ENCODE measurements at regions not wholly inside any gene's neighbourhood (a gene's known extent, or its start where the extent isn't known, plus 50 kb on each side); places are given as distances from the start of the nearest gene placed in this dataset.
"Not testable (repeated sequence)": the region's sequence is repeated elsewhere in the genome, so short reads cannot be mapped to it uniquely, and the experiment has no call there.

GRCh38 chr3:110504401-110504800 lies 567.2 kb upstream of the NECTIN3 start:
- no peak for DNase-seq (ENCODE audit: low read depth in 4 of 4, low spot score in 3 of 4)

GRCh38 chr3:110504901-110505300 lies 566.7 kb upstream of the NECTIN3 start:
- no peak for DNase-seq (ENCODE audit: low read depth in 4 of 4, low spot score in 3 of 4)

- DNase-seq (ENCODE audit: low read depth in 4 of 4, low spot score in 3 of 4), result no peak
These were observed 564.7 kb upstream of the NECTIN3 start for GRCh38 chr3:110506890-110507289.

GRCh38 chr3:110507570-110507969 lies 564.0 kb upstream of the NECTIN3 start:
- not testable (repeated sequence) for DNase-seq (ENCODE audit: low read depth in 4 of 4, low spot score in 3 of 4)

GRCh38 chr3:110512961-110513360 lies 558.7 kb upstream of the NECTIN3 start:
- no peak for DNase-seq (ENCODE audit: low read depth in 4 of 4, low spot score in 3 of 4)

GRCh38 chr3:110518031-110518430 lies 553.6 kb upstream of the NECTIN3 start:
- no peak for DNase-seq (ENCODE audit: low read depth in 4 of 4, low spot score in 3 of 4)

- no peak for DNase-seq (ENCODE audit: low read depth in 4 of 4, low spot score in 3 of 4)
These were observed 552.5 kb upstream of the NECTIN3 start for GRCh38 chr3:110519071-110519470.

GRCh38 chr3:110521019-110521418 lies 550.6 kb upstream of the NECTIN3 start:
- no peak for DNase-seq (ENCODE audit: low read depth in 4 of 4, low spot score in 3 of 4)

GRCh38 chr3:110525558-110526064 lies 546.0 kb upstream of the NECTIN3 start:
- DNase-seq (ENCODE audit: low read depth in 4 of 4, low spot score in 3 of 4), result not testable (repeated sequence)

- no peak for DNase-seq (ENCODE audit: low read depth in 4 of 4, low spot score in 3 of 4)
These were observed 544.6 kb upstream of the NECTIN3 start for GRCh38 chr3:110526777-110527727.

GRCh38 chr3:110528305-110529121 lies 543.1 kb upstream of the NECTIN3 start:
- no peak for DNase-seq (ENCODE audit: low read depth in 4 of 4, low spot score in 3 of 4)

- no peak for DNase-seq (ENCODE audit: low read depth in 4 of 4, low spot score in 3 of 4)
These were observed 540.7 kb upstream of the NECTIN3 start for GRCh38 chr3:110530902-110531301.

GRCh38 chr3:110533089-110533488 lies 538.5 kb upstream of the NECTIN3 start:
- no peak for DNase-seq (ENCODE audit: low read depth in 4 of 4, low spot score in 3 of 4)

- no peak for DNase-seq (ENCODE audit: low read depth in 4 of 4, low spot score in 3 of 4)
These were observed 529.0 kb upstream of the NECTIN3 start for GRCh38 chr3:110542552-110543150.

- DNase-seq (ENCODE audit: low read depth in 4 of 4, low spot score in 3 of 4), result no peak
These were observed 526.9 kb upstream of the NECTIN3 start for GRCh38 chr3:110544730-110545129.

GRCh38 chr3:110550511-110550910 lies 521.1 kb upstream of the NECTIN3 start:
- no peak for DNase-seq (ENCODE audit: low read depth in 4 of 4, low spot score in 3 of 4)

- no peak for DNase-seq (ENCODE audit: low read depth in 4 of 4, low spot score in 3 of 4)
These were observed 509.0 kb upstream of the NECTIN3 start for GRCh38 chr3:110562621-110563020.

GRCh38 chr3:110564674-110565073 lies 506.9 kb upstream of the NECTIN3 start:
- DNase-seq (ENCODE audit: low read depth in 4 of 4, low spot score in 3 of 4), result no peak

GRCh38 chr3:110567029-110567428 lies 504.6 kb upstream of the NECTIN3 start:
- DNase-seq (ENCODE audit: low read depth in 4 of 4, low spot score in 3 of 4), result no peak

- no peak for DNase-seq (ENCODE audit: low read depth in 4 of 4, low spot score in 3 of 4)
These were observed 503.4 kb upstream of the NECTIN3 start for GRCh38 chr3:110568246-110568645.

GRCh38 chr3:110569073-110569472 lies 502.5 kb upstream of the NECTIN3 start:
- no peak for DNase-seq (ENCODE audit: low read depth in 4 of 4, low spot score in 3 of 4)

All from left renal pelvis (tissue), 4 donors.